ENCODE measurements at regions not wholly inside any gene's neighbourhood (a gene's known extent, or its start where the extent isn't known, plus 50 kb on each side); places are given as distances from the start of the nearest gene placed in this dataset.
"Not testable (repeated sequence)": the region's sequence is repeated elsewhere in the genome, so short reads cannot be mapped to it uniquely, and the experiment has no call there.

GRCh38 chr14:34381304-34381703, 80.7 kb downstream of the SPTSSA start:
- not testable (repeated sequence) for DNase-seq

GRCh38 chr14:34380471-34380845, 81.6 kb downstream of the SPTSSA start:
- no peak for DNase-seq

- DNase-seq: no peak
Measured at GRCh38 chr14:34379816-34380470, 82.1 kb downstream of the SPTSSA start.

GRCh38 chr14:34376649-34377267, 85.3 kb downstream of the SPTSSA start:
- DNase-seq: no peak

GRCh38 chr14:34374998-34375740, 86.9 kb downstream of the SPTSSA start:
- no peak for DNase-seq

GRCh38 chr14:34373191-34373590, 88.8 kb downstream of the SPTSSA start:
- DNase-seq: no peak

- no peak for DNase-seq
Measured at GRCh38 chr14:34372786-34373185, 89.3 kb downstream of the SPTSSA start.

GRCh38 chr14:34369648-34370030, 92.4 kb downstream of the SPTSSA start:
- DNase-seq: no peak

GRCh38 chr14:34368971-34369647, 92.9 kb downstream of the SPTSSA start:
- no peak for DNase-seq

- no peak for DNase-seq
Measured at GRCh38 chr14:34368115-34368970, 93.7 kb downstream of the SPTSSA start.

- no peak for DNase-seq
Measured at GRCh38 chr14:34365309-34365915, 96.6 kb downstream of the SPTSSA start.

- no peak for DNase-seq
Measured at GRCh38 chr14:34364201-34364600, 97.8 kb downstream of the SPTSSA start.

GRCh38 chr14:34363733-34364134, 98.3 kb downstream of the SPTSSA start:
- DNase-seq: no peak

- no peak for DNase-seq
Measured at GRCh38 chr14:34362641-34363251, 99.3 kb downstream of the SPTSSA start.

- no peak for DNase-seq
Measured at GRCh38 chr14:34361504-34362011, 100.5 kb downstream of the SPTSSA start.

- no peak for DNase-seq
Measured at GRCh38 chr14:34359420-34360117, 102.5 kb downstream of the SPTSSA start.

- no peak for DNase-seq
Measured at GRCh38 chr14:34356264-34356654, 105.8 kb downstream of the SPTSSA start.

- no peak for DNase-seq
Measured at GRCh38 chr14:34355584-34356263, 106.3 kb downstream of the SPTSSA start.

GRCh38 chr14:34354556-34354955, 107.5 kb downstream of the SPTSSA start:
- no peak for DNase-seq

GRCh38 chr14:34350903-34351302, 111.1 kb downstream of the SPTSSA start:
- no peak for DNase-seq
